ENCODE measurements at regions not wholly inside any gene's neighbourhood (a gene's known extent, or its start where the extent isn't known, plus 50 kb on each side); places are given as distances from the start of the nearest gene placed in this dataset.
A peak's percentile ranks its signal among the peaks of the same experiment; 100 is the strongest.

GRCh38 chr11:76721755-76722677 is 51.5 kb upstream of the LRRC32 start:
- DNase-seq: peak; percentile 78

- DNase-seq: no peak
These were observed 52.6 kb upstream of the LRRC32 start for GRCh38 chr11:76723142-76723541.

- no peak for DNase-seq
These were observed 53.0 kb upstream of the LRRC32 start for GRCh38 chr11:76723548-76723947.

GRCh38 chr11:76724171-76724768 is 53.7 kb upstream of the LRRC32 start:
- DNase-seq: no peak

- no peak for DNase-seq
These were observed 54.9 kb upstream of the TSKU start for GRCh38 chr11:76728227-76728626.

- DNase-seq: no peak
These were observed 54.4 kb upstream of the TSKU start for GRCh38 chr11:76728778-76729177.

- DNase-seq: no peak
These were observed 53.9 kb upstream of the TSKU start for GRCh38 chr11:76729214-76729613.

- no peak for DNase-seq
These were observed 52.1 kb upstream of the TSKU start for GRCh38 chr11:76730887-76731565.

- no peak for DNase-seq
These were observed 50.5 kb upstream of the TSKU start for GRCh38 chr11:76732643-76733042.
